ENCODE measurements at regions not wholly inside any gene's neighbourhood (a gene's known extent, or its start where the extent isn't known, plus 50 kb on each side); places are given as distances from the start of the nearest gene placed in this dataset.
A peak's percentile ranks its signal among the peaks of the same experiment; 100 is the strongest.

GRCh38 chr10:125513429-125514182, 169.4 kb downstream of the TEX36 start:
- DNase-seq: no peak
- H3K27me3 Mint-ChIP-seq (ENCODE audit: unreplicated experiment): peaks cover 4% of the 10 kb centered on the region
- H3K4me1 Mint-ChIP-seq (ENCODE audit: low read depth, unreplicated experiment): peaks cover 3% of the 10 kb centered on the region
- peak overlapping the region; percentile 22 for H3K27ac Mint-ChIP-seq (ENCODE audit: unreplicated experiment)
- no peak overlapping the region for H3K4me3 Mint-ChIP-seq (ENCODE audit: unreplicated experiment)
- TF ChIP-seq CTCF (IDR thresholded peaks at IDR 0.05; ENCODE audit: partially characterized antibody, unreplicated experiment): no peak
- H3K36me3 Mint-ChIP-seq (ENCODE audit: unreplicated experiment): no peaks in the 10 kb centered on the region
- no peaks in the 10 kb centered on the region for H3K9me3 Mint-ChIP-seq (ENCODE audit: unreplicated experiment)

GRCh38 chr10:125510998-125511397, 172.0 kb downstream of the TEX36 start:
- Mint-ChIP-seq H3K4me1 (ENCODE audit: low read depth, unreplicated experiment) (peaks cover 3% of the 10 kb centered on the region), H3K36me3 (ENCODE audit: unreplicated experiment) (no peaks in the 10 kb centered on the region), H3K27me3 (ENCODE audit: unreplicated experiment) (no peaks in the 10 kb centered on the region), H3K4me3 (ENCODE audit: unreplicated experiment) (no peak overlapping the region), H3K9me3 (ENCODE audit: unreplicated experiment) (no peaks in the 10 kb centered on the region), H3K27ac (ENCODE audit: unreplicated experiment) (no peak overlapping the region)
- DNase-seq: no peak
- TF ChIP-seq CTCF (IDR thresholded peaks at IDR 0.05; ENCODE audit: partially characterized antibody, unreplicated experiment): no peak

- H3K27ac Mint-ChIP-seq (ENCODE audit: unreplicated experiment): no peak overlapping the region
- H3K9me3 Mint-ChIP-seq (ENCODE audit: unreplicated experiment): no peaks in the 10 kb centered on the region
- DNase-seq: no peak
- H3K4me3 Mint-ChIP-seq (ENCODE audit: unreplicated experiment): no peak overlapping the region
- H3K27me3 Mint-ChIP-seq (ENCODE audit: unreplicated experiment): no peaks in the 10 kb centered on the region
- no peaks in the 10 kb centered on the region for H3K4me1 Mint-ChIP-seq (ENCODE audit: low read depth, unreplicated experiment)
- TF ChIP-seq CTCF (IDR thresholded peaks at IDR 0.05; ENCODE audit: partially characterized antibody, unreplicated experiment): no peak
- no peaks in the 10 kb centered on the region for H3K36me3 Mint-ChIP-seq (ENCODE audit: unreplicated experiment)
Measured at GRCh38 chr10:125505648-125506047, 177.3 kb downstream of the TEX36 start.

- Mint-ChIP-seq H3K4me1 (ENCODE audit: low read depth, unreplicated experiment) (no peaks in the 10 kb centered on the region), H3K9me3 (ENCODE audit: unreplicated experiment) (no peaks in the 10 kb centered on the region), H3K27me3 (ENCODE audit: unreplicated experiment) (no peaks in the 10 kb centered on the region), H3K27ac (ENCODE audit: unreplicated experiment) (no peak overlapping the region), H3K4me3 (ENCODE audit: unreplicated experiment) (no peak overlapping the region), H3K36me3 (ENCODE audit: unreplicated experiment) (no peaks in the 10 kb centered on the region)
- DNase-seq: no peak
- no peak for TF ChIP-seq CTCF (IDR thresholded peaks at IDR 0.05; ENCODE audit: partially characterized antibody, unreplicated experiment)
Measured at GRCh38 chr10:125502276-125502675, 180.7 kb downstream of the TEX36 start.

GRCh38 chr10:125495386-125495785, 187.6 kb downstream of the TEX36 start:
- Mint-ChIP-seq H3K4me3 (ENCODE audit: unreplicated experiment) (no peak overlapping the region), H3K9me3 (ENCODE audit: unreplicated experiment) (no peaks in the 10 kb centered on the region), H3K4me1 (ENCODE audit: low read depth, unreplicated experiment) (no peaks in the 10 kb centered on the region), H3K27ac (ENCODE audit: unreplicated experiment) (no peak overlapping the region), H3K36me3 (ENCODE audit: unreplicated experiment) (no peaks in the 10 kb centered on the region), H3K27me3 (ENCODE audit: unreplicated experiment) (peaks cover 1% of the 10 kb centered on the region)
- DNase-seq: no peak
- TF ChIP-seq CTCF (IDR thresholded peaks at IDR 0.05; ENCODE audit: partially characterized antibody, unreplicated experiment): no peak

Data from glutamatergic neuron (in vitro differentiated cells).